Kidney epithelial cell (primary cell): ENCODE measurements at regions not wholly inside any gene's neighbourhood (a gene's known extent, or its start where the extent isn't known, plus 50 kb on each side); places are given as distances from the start of the nearest gene placed in this dataset.

Source experiments
- DNase-seq: peaks from one replicate; pipeline ENCODE4 v3.0.0-alpha.2; 2010; ENCODE audit warnings: low read depth
- H3K27me3 ChIP-seq: 2 replicates; pipeline ENCODE4 v1.6.0; 2011; ENCODE audit warnings: low read length; ENCODE audit not compliant: control insufficient read depth, insufficient read depth
- H3K36me3 ChIP-seq: 2 replicates; pipeline ENCODE4 v1.5.1; 2011; ENCODE audit warnings: low read length; ENCODE audit not compliant: control insufficient read depth, insufficient read depth
- H3K4me3 ChIP-seq: 2 replicates; pipeline ENCODE4 v1.5.1; 2011; ENCODE audit warnings: low read depth, mild to moderate bottlenecking, control low read depth, low read length
- TF ChIP-seq, protein P1 (sequence below): IDR thresholded peaks from 2 replicates; pipeline ENCODE4 v1.5.1; 2011; ENCODE audit warnings: mild to moderate bottlenecking, moderate library complexity, low read length, control low read depth, inconsistent platforms; ENCODE audit not compliant: insufficient read depth, poor library complexity, severe bottlenecking

DNA sequence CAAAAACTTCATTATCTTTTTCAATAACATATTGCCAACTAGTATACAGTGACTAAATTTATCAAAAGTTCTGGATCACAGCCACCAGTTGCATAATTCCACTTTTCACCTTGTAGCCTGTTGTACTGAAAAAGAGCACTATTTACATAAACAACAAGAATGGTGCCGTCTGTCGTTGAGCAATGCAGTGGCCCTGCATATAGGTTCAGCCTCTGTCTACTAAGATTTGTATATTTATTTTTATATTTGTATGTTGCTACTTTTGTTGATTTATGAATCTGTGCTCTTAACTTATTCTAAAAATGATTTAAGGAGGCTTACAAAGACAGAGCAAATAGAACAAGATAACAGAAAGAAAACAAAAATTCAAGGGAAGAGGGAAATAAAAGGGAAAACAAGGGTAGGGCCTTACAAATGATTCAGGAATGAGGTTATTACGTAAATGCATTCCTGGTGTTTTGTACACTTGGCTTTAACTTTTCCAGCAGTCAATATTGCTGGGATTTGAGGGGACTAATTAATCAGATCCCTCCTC, 257.6 kb upstream of the STT3B start:
- peak; percentile 7 for DNase-seq
- TF ChIP-seq, protein P1, sequence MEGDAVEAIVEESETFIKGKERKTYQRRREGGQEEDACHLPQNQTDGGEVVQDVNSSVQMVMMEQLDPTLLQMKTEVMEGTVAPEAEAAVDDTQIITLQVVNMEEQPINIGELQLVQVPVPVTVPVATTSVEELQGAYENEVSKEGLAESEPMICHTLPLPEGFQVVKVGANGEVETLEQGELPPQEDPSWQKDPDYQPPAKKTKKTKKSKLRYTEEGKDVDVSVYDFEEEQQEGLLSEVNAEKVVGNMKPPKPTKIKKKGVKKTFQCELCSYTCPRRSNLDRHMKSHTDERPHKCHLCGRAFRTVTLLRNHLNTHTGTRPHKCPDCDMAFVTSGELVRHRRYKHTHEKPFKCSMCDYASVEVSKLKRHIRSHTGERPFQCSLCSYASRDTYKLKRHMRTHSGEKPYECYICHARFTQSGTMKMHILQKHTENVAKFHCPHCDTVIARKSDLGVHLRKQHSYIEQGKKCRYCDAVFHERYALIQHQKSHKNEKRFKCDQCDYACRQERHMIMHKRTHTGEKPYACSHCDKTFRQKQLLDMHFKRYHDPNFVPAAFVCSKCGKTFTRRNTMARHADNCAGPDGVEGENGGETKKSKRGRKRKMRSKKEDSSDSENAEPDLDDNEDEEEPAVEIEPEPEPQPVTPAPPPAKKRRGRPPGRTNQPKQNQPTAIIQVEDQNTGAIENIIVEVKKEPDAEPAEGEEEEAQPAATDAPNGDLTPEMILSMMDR: no peak
- Histone ChIP-seq H3K36me3 (no peaks in the 10 kb centered on the region), H3K4me3 (no peak overlapping the region), H3K27me3 (no peaks in the 10 kb centered on the region)

DNA sequence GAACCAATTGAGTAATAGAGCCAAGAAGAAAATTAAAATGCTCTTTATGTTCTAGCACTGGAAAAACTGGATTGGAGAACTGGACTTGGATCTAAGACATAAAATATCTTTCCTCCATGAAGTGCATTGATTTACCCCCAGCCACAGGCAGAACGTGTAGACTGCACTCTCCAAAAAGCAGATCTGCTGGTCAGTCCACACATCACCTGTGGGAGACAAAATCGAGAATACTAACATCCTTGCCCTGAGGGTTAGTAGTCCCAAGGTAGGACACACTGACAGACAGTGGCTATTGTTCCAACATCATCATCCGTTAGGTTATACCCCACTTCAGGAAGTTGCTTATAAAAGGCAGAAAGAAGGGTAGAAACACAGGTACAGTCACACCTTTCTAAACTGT, 257.1 kb upstream of the STT3B start:
- no peaks in the 10 kb centered on the region for H3K36me3 ChIP-seq
- H3K27me3 ChIP-seq: no peaks in the 10 kb centered on the region
- no peak overlapping the region for H3K4me3 ChIP-seq
- no peak for DNase-seq
- TF ChIP-seq, protein P1: no peak

DNA sequence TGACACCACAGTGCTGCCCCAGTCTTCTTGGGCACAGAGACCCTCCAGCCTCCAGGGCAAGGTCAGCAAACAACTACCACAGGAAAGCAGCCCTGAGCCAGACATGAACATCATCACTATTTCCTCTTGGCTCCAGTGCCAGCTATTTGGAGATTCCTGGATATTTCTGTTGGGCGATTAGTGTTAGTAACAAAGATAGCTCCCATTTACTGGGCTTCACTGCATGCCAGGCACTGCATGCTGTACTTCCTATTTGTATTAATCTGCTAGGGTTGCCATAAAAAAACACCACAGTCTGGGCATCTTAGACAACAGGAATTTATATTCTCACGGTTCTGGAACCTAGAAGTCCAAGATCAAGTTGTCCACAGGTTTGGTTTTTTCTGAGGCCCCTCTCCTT, 255.1 kb upstream of the STT3B start:
- Histone ChIP-seq H3K36me3 (no peaks in the 10 kb centered on the region), H3K4me3 (no peak overlapping the region), H3K27me3 (no peaks in the 10 kb centered on the region)
- TF ChIP-seq, protein P1: no peak
- no peak for DNase-seq

DNA sequence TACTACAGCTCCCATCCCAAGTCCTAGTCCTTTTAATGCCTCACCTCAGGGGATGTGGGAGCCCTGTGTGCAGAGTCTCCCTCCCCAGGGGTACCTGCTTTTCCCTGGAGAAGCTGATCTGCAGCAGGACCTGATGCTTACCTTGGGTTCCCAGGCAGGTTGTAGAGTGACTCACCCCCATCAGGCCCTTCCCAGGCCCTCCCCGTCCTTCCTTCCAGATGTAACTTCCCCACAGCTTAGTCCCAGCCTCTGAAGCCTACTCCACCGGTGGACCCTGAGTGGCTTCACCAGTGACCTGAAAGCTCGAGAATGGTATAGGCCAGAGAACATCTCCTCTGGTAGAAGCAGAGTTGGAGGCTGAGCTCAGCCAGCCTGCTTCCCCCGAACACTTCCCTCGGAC, 254.2 kb upstream of the STT3B start:
- no peak for DNase-seq
- Histone ChIP-seq H3K27me3 (no peaks in the 10 kb centered on the region), H3K4me3 (no peak overlapping the region), H3K36me3 (no peaks in the 10 kb centered on the region)
- TF ChIP-seq, protein P1: no peak

DNA sequence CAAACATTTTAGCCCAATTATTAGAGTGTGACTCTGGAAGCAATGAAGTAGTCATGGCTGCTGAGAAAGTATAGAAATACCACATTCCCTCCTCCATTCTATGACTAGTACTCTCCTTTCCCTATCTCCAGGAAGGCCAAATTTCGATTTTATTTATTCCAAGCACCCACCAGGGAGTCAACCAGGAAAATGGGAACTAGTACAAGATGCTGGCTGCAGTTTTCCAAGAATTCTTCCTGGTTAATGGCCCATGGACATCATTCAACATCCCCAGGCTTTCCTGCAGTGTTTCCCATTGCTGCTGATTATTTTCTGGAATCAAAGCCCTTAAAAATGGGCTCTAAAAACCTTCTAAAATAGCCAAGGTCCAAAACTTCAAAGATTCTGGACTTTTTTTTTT, 247.9 kb upstream of the STT3B start:
- H3K36me3 ChIP-seq: no peaks in the 10 kb centered on the region
- TF ChIP-seq, protein P1: no peak

DNA sequence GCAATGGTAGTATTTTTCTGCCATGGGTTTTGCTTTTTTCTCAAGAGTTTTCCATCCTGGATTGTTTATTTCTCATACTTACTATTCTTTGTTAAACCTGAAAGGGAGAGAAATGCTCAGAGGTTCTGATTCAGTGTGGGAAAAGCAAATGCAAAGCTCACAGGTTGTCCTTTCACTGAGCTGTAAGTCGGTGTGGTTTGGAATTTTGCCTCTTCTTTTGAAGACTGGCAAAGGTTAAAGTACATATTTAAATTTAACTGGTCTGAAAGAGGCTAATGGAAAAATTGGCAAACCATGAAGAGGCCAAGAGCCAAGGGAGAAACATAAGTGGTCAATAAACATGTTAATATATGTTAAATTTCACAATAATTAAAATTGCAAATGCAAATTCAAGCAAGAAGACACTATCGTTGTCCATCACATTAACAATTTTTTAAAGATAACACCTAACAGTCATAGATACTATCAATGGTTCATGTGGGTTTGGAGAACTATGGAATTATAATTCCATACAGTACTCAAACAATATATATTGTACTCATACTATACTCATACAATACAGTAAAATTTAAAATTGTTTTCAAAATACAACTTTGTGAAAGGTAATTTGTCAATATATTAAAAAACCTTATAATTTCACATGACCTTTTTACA, 246.8 kb upstream of the STT3B start:
- H3K27me3 ChIP-seq: no peaks in the 10 kb centered on the region
- no peak overlapping the region for H3K4me3 ChIP-seq
- H3K36me3 ChIP-seq: no peaks in the 10 kb centered on the region
- TF ChIP-seq, protein P1: no peak
- no peak for DNase-seq

More for the DNA sequence above, 247.9 kb upstream of the STT3B start:
- no peak overlapping the region for H3K4me3 ChIP-seq
- no peak for DNase-seq
- no peaks in the 10 kb centered on the region for H3K27me3 ChIP-seq
